HCEC 1CT (cell line): ENCODE measurements at regions not wholly inside any gene's neighbourhood (a gene's known extent, or its start where the extent isn't known, plus 50 kb on each side); places are given as distances from the start of the nearest gene placed in this dataset.
"Not testable (repeated sequence)": the region's sequence is repeated elsewhere in the genome, so short reads cannot be mapped to it uniquely, and the experiment has no call there.

Source experiments
- DNase-seq: peaks from one replicate; pipeline ENCODE4 v3.0.0-alpha.2; 2017

- DNase-seq, result no peak
These were observed 128.6 kb upstream of the PTPRZ1 start for GRCh38 chr7:121744319-121744718.

- DNase-seq, result no peak
These were observed 131.1 kb upstream of the PTPRZ1 start for GRCh38 chr7:121741896-121742295.

- DNase-seq, result no peak
These were observed 133.5 kb upstream of the PTPRZ1 start for GRCh38 chr7:121739465-121739864.

GRCh38 chr7:121730869-121731268, 142.1 kb upstream of the PTPRZ1 start:
- DNase-seq, result no peak

GRCh38 chr7:121714559-121715303, 158.2 kb upstream of the PTPRZ1 start:
- no peak for DNase-seq

- not testable (repeated sequence) for DNase-seq
These were observed 160.0 kb upstream of the PTPRZ1 start for GRCh38 chr7:121712961-121713360.

- no peak for DNase-seq
These were observed 175.1 kb upstream of the PTPRZ1 start for GRCh38 chr7:121697731-121698316.

- DNase-seq, result no peak
These were observed 176.0 kb upstream of the PTPRZ1 start for GRCh38 chr7:121696954-121697353.

GRCh38 chr7:121689749-121690148, 183.2 kb upstream of the PTPRZ1 start:
- no peak for DNase-seq

GRCh38 chr7:121681700-121682099, 191.3 kb upstream of the PTPRZ1 start:
- DNase-seq, result no peak

GRCh38 chr7:121676168-121676567, 196.8 kb upstream of the PTPRZ1 start:
- DNase-seq, result no peak

GRCh38 chr7:121674455-121674854, 198.5 kb upstream of the PTPRZ1 start:
- not testable (repeated sequence) for DNase-seq

- DNase-seq, result no peak
These were observed 203.8 kb upstream of the PTPRZ1 start for GRCh38 chr7:121669144-121669543.

GRCh38 chr7:121666306-121666705, 206.7 kb upstream of the PTPRZ1 start:
- no peak for DNase-seq

- no peak for DNase-seq
These were observed 229.6 kb upstream of the PTPRZ1 start for GRCh38 chr7:121643320-121643719.

GRCh38 chr7:121639705-121640104, 233.3 kb upstream of the PTPRZ1 start:
- DNase-seq, result no peak

GRCh38 chr7:121638286-121638685, 234.7 kb upstream of the PTPRZ1 start:
- no peak for DNase-seq

- DNase-seq, result no peak
These were observed 238.2 kb upstream of the FAM3C start for GRCh38 chr7:121634356-121634755.

- no peak for DNase-seq
These were observed 237.1 kb upstream of the FAM3C start for GRCh38 chr7:121633186-121633585.

- peak; percentile 33 for DNase-seq
These were observed 228.8 kb upstream of the FAM3C start for GRCh38 chr7:121624958-121625357.

GRCh38 chr7:121623130-121623872, 227.2 kb upstream of the FAM3C start:
- no peak for DNase-seq

- DNase-seq, result no peak
These were observed 225.8 kb upstream of the FAM3C start for GRCh38 chr7:121621937-121622336.

GRCh38 chr7:121620953-121621606, 225.0 kb upstream of the FAM3C start:
- DNase-seq, result no peak

GRCh38 chr7:121620206-121620605, 224.1 kb upstream of the FAM3C start:
- no peak for DNase-seq
